SK-N-SH (cell line): ENCODE measurements at regions not wholly inside any gene's neighbourhood (a gene's known extent, or its start where the extent isn't known, plus 50 kb on each side); places are given as distances from the start of the nearest gene placed in this dataset.

Experiments
- CHD2 ChIP-seq: fragments of 150-350 bp; IDR thresholded peaks from 2 replicates; pipeline ENCODE4 v1.6.1; 2018; ENCODE audit warnings: low read length; ENCODE audit not compliant: partially characterized antibody
- CTCF ChIP-seq: fragments of 200-600 bp; sonication (generic); IDR thresholded peaks from 2 replicates; pipeline ENCODE4 v1.6.1; 2017; ENCODE audit warnings: antibody characterized with exemption, mild to moderate bottlenecking, moderate library complexity
- ELF1 ChIP-seq: IDR thresholded peaks from 2 replicates; pipeline ENCODE4 v1.4.0; 2012
- POLR2AphosphoS5 ChIP-seq: IDR thresholded peaks from 2 replicates; pipeline ENCODE4 v1.6.1; 2012; ENCODE audit warnings: low read depth, low read length
- TAF1 ChIP-seq: IDR thresholded peaks from 2 replicates; pipeline ENCODE4 v1.6.1; 2012; ENCODE audit warnings: low read depth, mild to moderate bottlenecking, low read length, moderate library complexity, borderline replicate concordance
- YY1 ChIP-seq: IDR thresholded peaks from 2 replicates; pipeline ENCODE4 v1.4.0; 2012; ENCODE audit warnings: low read depth, mild to moderate bottlenecking

- TF ChIP-seq CTCF (no peak), CHD2 (no peak), TAF1 (no peak), POLR2AphosphoS5 (no peak), ELF1 (no peak), YY1 (no peak)
These were observed 120.0 kb downstream of the CD164 start for GRCh38 chr6:109262261-109262660.
